Glomerular visceral epithelial cell (primary cell): ENCODE measurements at regions not wholly inside any gene's neighbourhood (a gene's known extent, or its start where the extent isn't known, plus 50 kb on each side); places are given as distances from the start of the nearest gene placed in this dataset.

Source experiments
- DNase-seq: peaks from one replicate; pipeline ENCODE4 v3.0.0-alpha.2; 2016; ENCODE audit errors: extremely low spot score

- DNase-seq: no peak
Measured at GRCh38 chr2:185147361-185147760, 549.0 kb downstream of the ZNF804A start.

GRCh38 chr2:185152186-185152585 is 553.9 kb downstream of the ZNF804A start:
- no peak for DNase-seq

GRCh38 chr2:185161701-185162100 is 563.4 kb downstream of the ZNF804A start:
- no peak for DNase-seq

- no peak for DNase-seq
Measured at GRCh38 chr2:185174353-185174752, 564.3 kb upstream of the FSIP2 start.

GRCh38 chr2:185179743-185180142 is 558.9 kb upstream of the FSIP2 start:
- no peak for DNase-seq

- no peak for DNase-seq
Measured at GRCh38 chr2:185181901-185182300, 556.7 kb upstream of the FSIP2 start.

GRCh38 chr2:185185044-185185443 is 553.6 kb upstream of the FSIP2 start:
- DNase-seq: no peak

- DNase-seq: peak; percentile 4
Measured at GRCh38 chr2:185187421-185187820, 551.2 kb upstream of the FSIP2 start.

- DNase-seq: peak; percentile 80
Measured at GRCh38 chr2:185188656-185189055, 549.9 kb upstream of the FSIP2 start.

GRCh38 chr2:185201063-185201462 is 537.5 kb upstream of the FSIP2 start:
- DNase-seq: no peak

GRCh38 chr2:185202381-185202780 is 536.2 kb upstream of the FSIP2 start:
- DNase-seq: no peak

- no peak for DNase-seq
Measured at GRCh38 chr2:185202945-185203528, 535.6 kb upstream of the FSIP2 start.

GRCh38 chr2:185208261-185208660 is 530.3 kb upstream of the FSIP2 start:
- peak; percentile 47 for DNase-seq

- no peak for DNase-seq
Measured at GRCh38 chr2:185215497-185215896, 523.1 kb upstream of the FSIP2 start.

- no peak for DNase-seq
Measured at GRCh38 chr2:185219981-185220380, 518.6 kb upstream of the FSIP2 start.

GRCh38 chr2:185222311-185222710 is 516.3 kb upstream of the FSIP2 start:
- no peak for DNase-seq

GRCh38 chr2:185227391-185227790 is 511.2 kb upstream of the FSIP2 start:
- no peak for DNase-seq

GRCh38 chr2:185239491-185239890 is 499.1 kb upstream of the FSIP2 start:
- DNase-seq: no peak

- no peak for DNase-seq
Measured at GRCh38 chr2:185240796-185241195, 497.8 kb upstream of the FSIP2 start.

- no peak for DNase-seq
Measured at GRCh38 chr2:185241556-185241955, 497.0 kb upstream of the FSIP2 start.

- DNase-seq: no peak
Measured at GRCh38 chr2:185242462-185242861, 496.1 kb upstream of the FSIP2 start.

- DNase-seq: no peak
Measured at GRCh38 chr2:185245216-185245615, 493.4 kb upstream of the FSIP2 start.

GRCh38 chr2:185245806-185246205 is 492.8 kb upstream of the FSIP2 start:
- DNase-seq: no peak

- no peak for DNase-seq
Measured at GRCh38 chr2:185246717-185247116, 491.9 kb upstream of the FSIP2 start.
